ENCODE measurements at regions not wholly inside any gene's neighbourhood (a gene's known extent, or its start where the extent isn't known, plus 50 kb on each side); places are given as distances from the start of the nearest gene placed in this dataset.

GRCh38 chrX:39144956-39145355, 343.7 kb downstream of the MID1IP1 start:
- H4K20me1 ChIP-seq (ENCODE audit: control insufficient read depth, extremely low read depth, insufficient read depth, low read length), result no peaks in the 10 kb centered on the region
- no peaks in the 10 kb centered on the region for H3K79me2 ChIP-seq (ENCODE audit: control insufficient read depth, insufficient read depth, low read length)
- H2AFZ ChIP-seq (ENCODE audit: control insufficient read depth, low read length), result no peak overlapping the region
- no peak overlapping the region for H3K9ac ChIP-seq (ENCODE audit: control insufficient read depth, extremely low read depth, insufficient read depth, low read length)
- DNase-seq (ENCODE audit: low read depth, low spot score), result no peak
- dilution Hi-C loops (cut with MboI; ENCODE audit: extremely low pct_ligation_motif_present, low sequenced_read_pairs), result no loop called here
- TF ChIP-seq, protein P1, sequence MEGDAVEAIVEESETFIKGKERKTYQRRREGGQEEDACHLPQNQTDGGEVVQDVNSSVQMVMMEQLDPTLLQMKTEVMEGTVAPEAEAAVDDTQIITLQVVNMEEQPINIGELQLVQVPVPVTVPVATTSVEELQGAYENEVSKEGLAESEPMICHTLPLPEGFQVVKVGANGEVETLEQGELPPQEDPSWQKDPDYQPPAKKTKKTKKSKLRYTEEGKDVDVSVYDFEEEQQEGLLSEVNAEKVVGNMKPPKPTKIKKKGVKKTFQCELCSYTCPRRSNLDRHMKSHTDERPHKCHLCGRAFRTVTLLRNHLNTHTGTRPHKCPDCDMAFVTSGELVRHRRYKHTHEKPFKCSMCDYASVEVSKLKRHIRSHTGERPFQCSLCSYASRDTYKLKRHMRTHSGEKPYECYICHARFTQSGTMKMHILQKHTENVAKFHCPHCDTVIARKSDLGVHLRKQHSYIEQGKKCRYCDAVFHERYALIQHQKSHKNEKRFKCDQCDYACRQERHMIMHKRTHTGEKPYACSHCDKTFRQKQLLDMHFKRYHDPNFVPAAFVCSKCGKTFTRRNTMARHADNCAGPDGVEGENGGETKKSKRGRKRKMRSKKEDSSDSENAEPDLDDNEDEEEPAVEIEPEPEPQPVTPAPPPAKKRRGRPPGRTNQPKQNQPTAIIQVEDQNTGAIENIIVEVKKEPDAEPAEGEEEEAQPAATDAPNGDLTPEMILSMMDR (optimal IDR thresholded peaks at IDR 0.05 in 1 of 3, IDR thresholded peaks at IDR 0.05 in 1 of 3, conservative IDR thresholded peaks at IDR 0.05 in 1 of 3; ENCODE audit: extremely low read depth in 1 of 3, insufficient read depth in 2 of 3, low read length in 3 of 3), result no peak
- no peak for TF ChIP-seq EZH2 (IDR thresholded peaks at IDR 0.05; ENCODE audit: low read length)
- no peak overlapping the region for H3K4me3 ChIP-seq (ENCODE audit: control insufficient read depth in 2 of 3, extremely low read depth in 1 of 3, insufficient read depth in 2 of 3, low read depth in 1 of 3, low read length in 3 of 3)
- H3K36me3 ChIP-seq (ENCODE audit: control insufficient read depth in 2 of 2, extremely low read depth in 1 of 2, insufficient read depth in 2 of 2, low read length in 2 of 2), result no peaks in the 10 kb centered on the region
- H3K27ac ChIP-seq (ENCODE audit: control insufficient read depth, insufficient read depth, low read length), result no peak overlapping the region
- H3K27me3 ChIP-seq (ENCODE audit: control insufficient read depth, extremely low read depth, insufficient read depth, low read length), result peaks cover 6% of the 10 kb centered on the region
- H3K4me2 ChIP-seq (ENCODE audit: control insufficient read depth, extremely low read depth, insufficient read depth, low read depth, low read length), result no peak overlapping the region
- no peak for FAIRE-seq
- H3K9me1 ChIP-seq (ENCODE audit: control insufficient read depth, extremely low read depth, insufficient read depth, low read length), result no peaks in the 10 kb centered on the region
- H3K4me1 ChIP-seq (ENCODE audit: control insufficient read depth, extremely low read depth, insufficient read depth, low read length), result no peaks in the 10 kb centered on the region
- no peaks in the 10 kb centered on the region for H3K9me3 ChIP-seq (ENCODE audit: control insufficient read depth, low read depth, low read length)

- Histone ChIP-seq H3K9me1 (ENCODE audit: control insufficient read depth, extremely low read depth, insufficient read depth, low read length) (no peaks in the 10 kb centered on the region), H3K36me3 (ENCODE audit: control insufficient read depth in 2 of 2, extremely low read depth in 1 of 2, insufficient read depth in 2 of 2, low read length in 2 of 2) (no peaks in the 10 kb centered on the region), H3K79me2 (ENCODE audit: control insufficient read depth, insufficient read depth, low read length) (no peaks in the 10 kb centered on the region), H3K4me1 (ENCODE audit: control insufficient read depth, extremely low read depth, insufficient read depth, low read length) (no peaks in the 10 kb centered on the region), H4K20me1 (ENCODE audit: control insufficient read depth, extremely low read depth, insufficient read depth, low read length) (no peaks in the 10 kb centered on the region), H3K9ac (ENCODE audit: control insufficient read depth, extremely low read depth, insufficient read depth, low read length) (no peak overlapping the region), H3K9me3 (ENCODE audit: control insufficient read depth, low read depth, low read length) (no peaks in the 10 kb centered on the region), H2AFZ (ENCODE audit: control insufficient read depth, low read length) (no peak overlapping the region), H3K27me3 (ENCODE audit: control insufficient read depth, extremely low read depth, insufficient read depth, low read length) (peaks cover 6% of the 10 kb centered on the region), H3K4me3 (ENCODE audit: control insufficient read depth in 2 of 3, extremely low read depth in 1 of 3, insufficient read depth in 2 of 3, low read depth in 1 of 3, low read length in 3 of 3) (no peak overlapping the region), H3K27ac (ENCODE audit: control insufficient read depth, insufficient read depth, low read length) (no peak overlapping the region), H3K4me2 (ENCODE audit: control insufficient read depth, extremely low read depth, insufficient read depth, low read depth, low read length) (no peak overlapping the region)
- DNase-seq (ENCODE audit: low read depth, low spot score), result no peak
- FAIRE-seq, result no peak
- dilution Hi-C loops (cut with MboI; ENCODE audit: extremely low pct_ligation_motif_present, low sequenced_read_pairs), result no loop called here
- no peak for TF ChIP-seq EZH2 (IDR thresholded peaks at IDR 0.05; ENCODE audit: low read length)
- TF ChIP-seq, protein P1 (optimal IDR thresholded peaks at IDR 0.05 in 1 of 3, IDR thresholded peaks at IDR 0.05 in 1 of 3, conservative IDR thresholded peaks at IDR 0.05 in 1 of 3; ENCODE audit: extremely low read depth in 1 of 3, insufficient read depth in 2 of 3, low read length in 3 of 3), result no peak
Measured at GRCh38 chrX:39145859-39146258, 344.6 kb downstream of the MID1IP1 start.

Data from keratinocyte (primary cell).